AG04449 (cell line): ENCODE measurements at regions not wholly inside any gene's neighbourhood (a gene's known extent, or its start where the extent isn't known, plus 50 kb on each side); places are given as distances from the start of the nearest gene placed in this dataset.

ENCODE experiments used
- CTCF ChIA-PET: fragments of 350-600 bp; formaldehyde crosslinking; extraction: SDS; loops from one replicate; lab custom pipeline; 2021; ENCODE audit warnings: antibody characterized with exemption; lab: Yijun Ruan, JAX
- POLR2A ChIA-PET: fragments of 400-600, 350-600 bp; formaldehyde crosslinking; extraction: SDS; loops from one replicate; lab custom pipeline; 2020; ENCODE audit warnings: antibody characterized with exemption, inconsistent platforms; lab: Yijun Ruan, JAX
- DNase-seq: peaks from one replicate; pipeline ENCODE4 v3.0.0-alpha.2; 2010; ENCODE audit warnings: low read depth, low spot score
- H3K4me3 ChIP-seq: 2 replicates; pipeline ENCODE4 v1.5.1; 2011; ENCODE audit warnings: low read depth, mild to moderate bottlenecking, control low read depth, low read length
- CTCF ChIP-seq: IDR thresholded peaks from one replicate; pipeline ENCODE4 v1.5.1; 2011; ENCODE audit warnings: mild to moderate bottlenecking, moderate library complexity, low read length, control low read depth, inconsistent platforms; ENCODE audit not compliant: insufficient read depth; ENCODE audit errors: missing control alignments

- POLR2A ChIA-PET = no interaction called here
- no peak overlapping the region for H3K4me3 ChIP-seq
- DNase-seq = peak; percentile 5
- TF ChIP-seq CTCF = no peak
- CTCF ChIA-PET = no interaction called here
Measured at GRCh38 chr11:24422376-24422775, 74.5 kb upstream of the LUZP2 start.

- DNase-seq = no peak
- CTCF ChIA-PET = no interaction called here
- no peak overlapping the region for H3K4me3 ChIP-seq
- POLR2A ChIA-PET = no interaction called here
- no peak for TF ChIP-seq CTCF
Measured at GRCh38 chr11:24437123-24437522, 59.7 kb upstream of the LUZP2 start.
